Brain microvascular endothelial cell (primary cell): ENCODE measurements at regions not wholly inside any gene's neighbourhood (a gene's known extent, or its start where the extent isn't known, plus 50 kb on each side); places are given as distances from the start of the nearest gene placed in this dataset.

Experiments used
- DNase-seq: peaks from one replicate; pipeline ENCODE4 v3.0.0-alpha.2; 2020
- H3K27ac ChIP-seq: fragments of 250-450 bp; sonication (Bioruptor Pico); 2 replicates; pipeline ENCODE4 v1.5.1; 2020; ENCODE audit warnings: mild to moderate bottlenecking, moderate library complexity
- H3K27me3 ChIP-seq: fragments of 250-450 bp; sonication (Bioruptor Pico); replicated peaks from 2 replicates; pipeline ENCODE4 v1.5.1; 2020; ENCODE audit warnings: mild to moderate bottlenecking
- H3K36me3 ChIP-seq: fragments of 250-450 bp; sonication (Bioruptor Pico); replicated peaks from 2 replicates; pipeline ENCODE4 v1.5.1; 2020; ENCODE audit warnings: mild to moderate bottlenecking
- H3K4me3 ChIP-seq: 2 replicates; pipeline ENCODE4 v1.5.1; 2011; ENCODE audit warnings: low read depth, mild to moderate bottlenecking, control low read depth, low read length, moderate library complexity
- in situ Hi-C: cut with HindIII; loops from 2 replicates; pipeline ENCODE4 v1.10.0; 2017; ENCODE audit warnings: low sequenced_read_pairs, low pct_ligation_motif_present
- TF ChIP-seq, protein P1 (sequence below): IDR thresholded peaks from 2 replicates; pipeline ENCODE4 v1.5.1; 2011; ENCODE audit warnings: low read depth, mild to moderate bottlenecking, moderate library complexity, low read length, control low read depth, inconsistent platforms; ENCODE audit errors: missing control alignments

DNA sequence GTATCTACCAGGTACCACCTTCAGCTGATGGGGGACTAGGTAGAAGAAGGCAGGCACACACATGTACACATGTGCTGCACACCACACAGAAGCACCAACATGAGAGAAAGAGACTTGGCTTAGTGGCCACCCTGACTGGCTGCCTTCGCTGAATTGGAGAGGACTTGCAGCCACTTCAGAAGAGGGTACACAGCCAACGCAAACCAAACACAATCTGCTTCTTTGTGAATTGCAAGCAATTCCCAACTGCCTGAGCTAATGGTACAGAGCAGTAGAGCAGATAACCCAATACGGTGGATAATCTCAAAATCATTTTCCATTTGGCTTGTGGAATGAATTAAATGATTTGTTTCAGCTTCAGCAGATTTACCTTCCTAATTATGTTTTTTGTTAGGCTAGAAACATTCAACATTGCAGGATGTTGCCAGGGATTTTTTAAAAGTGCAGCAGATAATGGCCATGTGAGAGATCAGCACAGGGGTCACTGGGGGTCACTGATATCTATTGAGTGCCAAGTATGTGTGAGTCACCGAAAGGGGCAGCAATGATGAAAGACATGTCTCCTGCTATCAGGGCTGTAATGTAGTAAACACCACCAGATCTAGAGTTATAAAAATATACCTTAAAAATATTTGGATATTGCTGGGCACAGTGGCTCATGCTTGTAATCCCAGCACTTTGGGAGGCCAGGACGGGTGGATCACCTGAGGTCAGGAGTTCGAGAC is 652.6 kb downstream of the BCL11A start:
- Histone ChIP-seq H3K36me3 (no peaks in the 10 kb centered on the region), H3K27me3 (no peaks in the 10 kb centered on the region), H3K27ac (no peak overlapping the region), H3K4me3 (no peak overlapping the region)
- TF ChIP-seq, protein P1, sequence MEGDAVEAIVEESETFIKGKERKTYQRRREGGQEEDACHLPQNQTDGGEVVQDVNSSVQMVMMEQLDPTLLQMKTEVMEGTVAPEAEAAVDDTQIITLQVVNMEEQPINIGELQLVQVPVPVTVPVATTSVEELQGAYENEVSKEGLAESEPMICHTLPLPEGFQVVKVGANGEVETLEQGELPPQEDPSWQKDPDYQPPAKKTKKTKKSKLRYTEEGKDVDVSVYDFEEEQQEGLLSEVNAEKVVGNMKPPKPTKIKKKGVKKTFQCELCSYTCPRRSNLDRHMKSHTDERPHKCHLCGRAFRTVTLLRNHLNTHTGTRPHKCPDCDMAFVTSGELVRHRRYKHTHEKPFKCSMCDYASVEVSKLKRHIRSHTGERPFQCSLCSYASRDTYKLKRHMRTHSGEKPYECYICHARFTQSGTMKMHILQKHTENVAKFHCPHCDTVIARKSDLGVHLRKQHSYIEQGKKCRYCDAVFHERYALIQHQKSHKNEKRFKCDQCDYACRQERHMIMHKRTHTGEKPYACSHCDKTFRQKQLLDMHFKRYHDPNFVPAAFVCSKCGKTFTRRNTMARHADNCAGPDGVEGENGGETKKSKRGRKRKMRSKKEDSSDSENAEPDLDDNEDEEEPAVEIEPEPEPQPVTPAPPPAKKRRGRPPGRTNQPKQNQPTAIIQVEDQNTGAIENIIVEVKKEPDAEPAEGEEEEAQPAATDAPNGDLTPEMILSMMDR: no peak
- in situ Hi-C loops: no loop called here
- no peak for DNase-seq

DNA sequence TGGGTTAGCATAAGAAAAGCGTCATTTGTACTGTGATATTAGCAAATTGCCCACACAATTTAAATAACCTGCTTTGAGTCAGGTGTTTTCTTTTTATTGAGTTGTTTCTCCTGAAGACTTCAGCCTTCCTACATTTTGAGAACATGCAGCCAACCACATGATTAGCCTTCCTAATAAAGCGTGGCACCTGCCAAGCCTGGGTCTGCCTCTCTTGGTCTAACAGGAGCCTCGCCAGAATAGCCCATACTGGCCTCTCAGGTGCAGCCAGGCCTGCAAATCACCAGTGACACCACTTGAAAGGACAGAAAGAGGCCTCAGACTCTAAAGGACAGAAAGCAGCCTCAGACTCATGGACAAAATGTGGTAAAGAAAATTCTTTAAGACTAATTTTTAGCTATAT is 653.8 kb downstream of the BCL11A start:
- no peaks in the 10 kb centered on the region for H3K36me3 ChIP-seq
- TF ChIP-seq, protein P1: no peak
- in situ Hi-C loops: no loop called here
- H3K27ac ChIP-seq: no peak overlapping the region
- H3K27me3 ChIP-seq: no peaks in the 10 kb centered on the region
- DNase-seq: no peak
- H3K4me3 ChIP-seq: no peak overlapping the region

DNA sequence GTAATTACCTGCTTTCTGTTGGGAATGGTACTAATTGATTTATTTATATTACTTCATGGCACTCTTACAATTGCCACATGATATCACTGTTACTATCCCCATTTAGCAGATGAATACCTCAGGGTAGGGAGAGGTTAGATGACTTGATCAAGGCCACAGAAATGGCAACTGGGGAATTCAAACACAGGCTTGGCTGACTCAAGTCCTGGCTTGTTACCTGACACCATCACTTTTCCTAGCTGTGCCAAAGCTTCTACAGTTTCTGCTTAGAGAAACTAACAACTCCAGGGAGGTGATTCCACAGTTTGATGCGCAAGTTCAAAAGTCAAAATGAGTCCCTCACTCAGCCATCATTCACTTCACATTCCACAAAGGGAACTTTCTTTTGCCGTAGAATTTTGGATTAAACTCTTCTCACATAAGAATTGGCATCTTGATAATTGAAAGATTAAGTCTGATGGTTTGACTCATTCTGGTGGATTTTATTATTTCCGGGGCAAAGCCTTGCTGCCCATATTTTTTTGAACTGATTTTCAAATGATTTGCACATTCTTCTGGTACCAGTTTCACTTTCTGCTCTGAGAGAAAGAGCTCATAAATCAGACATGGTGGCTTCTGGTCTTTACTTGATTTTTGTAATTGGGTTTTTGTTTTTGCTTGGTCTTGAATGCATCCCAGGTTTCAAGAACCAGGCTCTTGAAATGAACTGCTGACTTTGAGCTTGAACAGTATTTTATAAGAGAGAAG is 656.8 kb downstream of the BCL11A start:
- Histone ChIP-seq H3K27ac (no peak overlapping the region), H3K27me3 (no peaks in the 10 kb centered on the region), H3K36me3 (no peaks in the 10 kb centered on the region), H3K4me3 (no peak overlapping the region)
- TF ChIP-seq, protein P1: no peak
- no peak for DNase-seq
- in situ Hi-C loops: no loop called here

DNA sequence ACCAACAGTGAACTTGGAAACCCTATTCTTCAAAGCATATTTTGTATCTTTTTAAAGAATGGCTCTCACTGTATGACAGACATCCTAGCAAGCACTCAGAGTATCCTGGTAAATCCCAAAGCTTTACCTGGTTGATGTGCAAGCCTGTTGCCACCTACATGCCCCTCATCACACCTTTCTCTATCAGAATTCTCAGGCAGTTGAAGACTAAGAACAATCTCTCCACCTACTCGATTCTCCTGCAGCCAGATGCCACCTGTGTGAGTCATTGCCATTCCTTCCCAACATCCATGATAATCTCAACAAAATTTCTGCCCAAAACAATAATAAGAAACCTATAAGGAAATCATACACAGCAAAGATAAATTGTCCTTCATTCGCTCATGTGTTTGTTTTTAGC is 659.8 kb downstream of the BCL11A start:
- DNase-seq: no peak
- Histone ChIP-seq H3K27me3 (no peaks in the 10 kb centered on the region), H3K27ac (no peak overlapping the region), H3K4me3 (no peak overlapping the region), H3K36me3 (no peaks in the 10 kb centered on the region)
- TF ChIP-seq, protein P1: no peak
- in situ Hi-C loops: no loop called here

DNA sequence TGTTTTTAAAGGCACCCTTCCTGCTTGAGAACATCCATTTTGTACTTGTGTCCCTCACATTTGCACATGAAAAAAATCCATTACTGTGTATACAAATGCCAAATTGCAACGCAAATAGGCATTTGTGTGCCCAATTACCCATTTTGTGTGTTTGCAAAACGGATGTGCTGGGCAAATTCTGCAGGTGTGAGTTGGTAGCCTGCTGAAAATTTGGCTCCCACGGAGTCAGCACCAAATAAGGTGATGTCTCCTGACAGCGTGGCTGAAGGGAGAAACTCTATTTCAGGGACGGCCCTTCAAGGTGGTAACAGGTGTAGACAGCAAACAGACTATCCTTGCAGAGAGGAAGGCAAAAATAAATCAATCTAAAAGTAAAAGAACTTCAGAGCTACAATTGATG is 661.1 kb downstream of the BCL11A start:
- no peak overlapping the region for H3K4me3 ChIP-seq
- H3K36me3 ChIP-seq: no peaks in the 10 kb centered on the region
- no peak for DNase-seq
- in situ Hi-C loops: no loop called here
- no peaks in the 10 kb centered on the region for H3K27me3 ChIP-seq
- H3K27ac ChIP-seq: no peak overlapping the region
- TF ChIP-seq, protein P1: no peak
